BJ (cell line): ENCODE measurements at regions not wholly inside any gene's neighbourhood (a gene's known extent, or its start where the extent isn't known, plus 50 kb on each side); places are given as distances from the start of the nearest gene placed in this dataset.

Experiments used
- CTCF ChIA-PET: fragments of 350-600 bp; formaldehyde crosslinking; extraction: SDS; loops from one replicate; lab custom pipeline; 2021; ENCODE audit warnings: antibody characterized with exemption, inconsistent platforms; lab: Yijun Ruan, JAX
- POLR2A ChIA-PET: fragments of 300-600 bp; sonication (Branson Sonifier 250); formaldehyde crosslinking; extraction: SDS; loops from one replicate; lab custom pipeline; 2021; ENCODE audit warnings: antibody characterized with exemption; lab: Charles Lee
- DNase-seq: peaks from one replicate; pipeline ENCODE4 v3.0.0-alpha.2; 2011; ENCODE audit warnings: low read depth
- H3K27me3 ChIP-seq: 2 replicates; pipeline ENCODE4 v1.6.0; 2011; ENCODE audit warnings: low read length; ENCODE audit not compliant: control insufficient read depth, insufficient read depth
- H3K36me3 ChIP-seq: 2 replicates; pipeline ENCODE4 v1.5.1; 2011; ENCODE audit warnings: low read length; ENCODE audit not compliant: control insufficient read depth, insufficient read depth
- H3K4me3 ChIP-seq: 2 replicates; pipeline ENCODE4 v1.5.1; 2011; ENCODE audit warnings: low read depth, mild to moderate bottlenecking, control low read depth, low read length
- CTCF ChIP-seq: IDR thresholded peaks from 2 replicates; pipeline ENCODE4 v1.5.1; 2011; ENCODE audit warnings: low read depth, mild to moderate bottlenecking, control low read depth, inconsistent platforms, low read length, moderate library complexity; ENCODE audit not compliant: insufficient read depth

DNA sequence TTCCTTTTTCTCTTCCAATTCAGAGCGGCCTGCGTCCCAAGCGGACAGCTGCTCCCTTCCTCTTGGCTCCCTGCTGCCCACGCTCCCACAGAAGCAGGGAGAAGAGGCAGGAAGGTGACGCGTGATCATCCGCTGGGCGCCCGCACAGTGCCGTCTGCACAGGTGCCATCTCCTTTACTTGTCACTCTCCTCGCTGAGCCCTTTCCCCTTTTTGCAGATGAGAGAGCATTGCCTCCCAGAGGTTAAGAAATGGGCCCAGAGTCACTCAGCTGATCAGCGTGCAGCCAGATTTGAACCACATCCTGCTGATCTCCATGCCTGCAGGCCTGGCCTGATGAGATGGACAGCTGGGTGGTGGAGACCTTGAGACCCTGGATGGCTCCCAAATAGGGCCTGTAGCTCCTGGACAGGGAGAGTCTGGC, 299.8 kb downstream of the SEC14L1 start:
- no peak for TF ChIP-seq CTCF
- Histone ChIP-seq H3K27me3 (no peaks in the 10 kb centered on the region), H3K36me3 (peaks cover 3% of the 10 kb centered on the region), H3K4me3 (no peak overlapping the region)
- POLR2A ChIA-PET = interaction anchor here (0.7 kb wide), 1 partner anchor 37 kb away, joined by 3 read pairs; no protein-coding TSS in a partner anchor
- DNase-seq = no peak
- CTCF ChIA-PET = interaction anchor here (0.9 to 3.4 kb wide), 3 partner anchors 11 to 66 kb away, joined by 3 to 17 read pairs (median 6); no protein-coding TSS in a partner anchor

DNA sequence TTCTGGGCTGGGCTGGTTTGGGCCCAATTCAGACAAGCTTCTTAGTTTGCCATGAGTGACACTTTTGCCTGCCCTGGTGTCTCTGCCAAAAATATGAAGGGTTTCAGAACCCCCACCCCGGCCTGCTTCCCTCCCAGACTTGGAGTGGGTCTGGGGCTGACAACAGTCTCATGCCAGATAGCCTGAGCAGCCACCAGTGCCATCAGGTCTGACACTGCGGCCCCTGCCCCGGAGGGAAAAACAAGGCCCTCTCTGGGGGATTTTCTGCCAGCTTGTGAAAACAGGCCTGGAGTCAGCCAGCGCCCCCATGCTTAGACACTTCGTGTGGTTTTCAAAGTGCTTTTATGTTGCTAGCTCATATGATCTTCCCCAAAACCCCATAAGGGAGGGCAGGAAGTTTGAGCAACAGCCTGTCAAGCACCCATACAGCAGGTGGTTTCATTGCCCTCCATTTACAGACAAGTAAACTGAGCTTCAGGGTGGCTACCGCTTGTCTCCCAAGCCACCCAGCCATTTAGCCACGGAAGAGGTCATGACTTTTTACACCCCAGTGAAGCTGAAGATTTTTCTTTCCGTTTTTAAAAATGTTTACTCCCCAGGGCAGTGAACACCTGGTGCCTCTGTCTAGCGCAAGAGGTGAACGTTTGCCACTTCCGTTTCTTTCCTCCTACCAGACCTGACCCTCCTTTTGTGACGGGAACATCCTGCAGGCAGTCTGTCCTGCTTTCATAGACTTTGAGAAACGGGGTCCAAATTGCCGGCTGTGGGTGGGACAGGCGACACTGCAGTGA, 300.6 kb downstream of the SEC14L1 start:
- TF ChIP-seq CTCF = no peak
- no peak for DNase-seq
- ChIA-PET CTCF (interaction anchor here (0.9 to 3.4 kb wide), 5 partner anchors 10 to 110 kb away, joined by 3 to 17 read pairs (median 4); no protein-coding TSS in a partner anchor), POLR2A (no interaction called here)
- Histone ChIP-seq H3K36me3 (peaks cover 2% of the 10 kb centered on the region), H3K27me3 (no peaks in the 10 kb centered on the region), H3K4me3 (no peak overlapping the region)

DNA sequence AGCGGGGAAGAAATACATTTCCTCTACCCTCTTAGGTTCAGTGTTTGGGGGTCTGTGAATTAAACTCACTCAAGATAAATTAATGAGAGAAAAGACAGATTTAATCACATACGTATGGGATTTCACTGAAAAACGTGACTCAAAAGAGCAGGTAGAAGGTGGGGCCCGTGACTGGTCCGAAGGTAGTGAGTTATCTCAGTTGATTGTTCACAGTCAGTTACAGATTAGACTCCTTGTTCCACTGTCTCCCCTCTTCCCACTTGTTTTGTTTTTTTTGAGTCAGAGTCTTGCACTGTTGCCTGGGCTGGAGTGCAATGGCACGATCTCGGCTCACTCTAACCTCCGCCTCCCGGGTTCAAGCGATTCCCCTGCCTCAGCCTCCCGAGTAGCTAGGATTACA, 301.2 kb downstream of the SEC14L1 start:
- H3K27me3 ChIP-seq = no peaks in the 10 kb centered on the region
- no peak for DNase-seq
- POLR2A ChIA-PET = no interaction called here
- CTCF ChIA-PET = interaction anchor here (1.0 to 3.4 kb wide), 3 partner anchors 12 to 111 kb away, joined by 3 to 17 read pairs (median 4); no protein-coding TSS in a partner anchor
- peaks cover 2% of the 10 kb centered on the region for H3K36me3 ChIP-seq
- H3K4me3 ChIP-seq = no peak overlapping the region
- no peak for TF ChIP-seq CTCF

DNA sequence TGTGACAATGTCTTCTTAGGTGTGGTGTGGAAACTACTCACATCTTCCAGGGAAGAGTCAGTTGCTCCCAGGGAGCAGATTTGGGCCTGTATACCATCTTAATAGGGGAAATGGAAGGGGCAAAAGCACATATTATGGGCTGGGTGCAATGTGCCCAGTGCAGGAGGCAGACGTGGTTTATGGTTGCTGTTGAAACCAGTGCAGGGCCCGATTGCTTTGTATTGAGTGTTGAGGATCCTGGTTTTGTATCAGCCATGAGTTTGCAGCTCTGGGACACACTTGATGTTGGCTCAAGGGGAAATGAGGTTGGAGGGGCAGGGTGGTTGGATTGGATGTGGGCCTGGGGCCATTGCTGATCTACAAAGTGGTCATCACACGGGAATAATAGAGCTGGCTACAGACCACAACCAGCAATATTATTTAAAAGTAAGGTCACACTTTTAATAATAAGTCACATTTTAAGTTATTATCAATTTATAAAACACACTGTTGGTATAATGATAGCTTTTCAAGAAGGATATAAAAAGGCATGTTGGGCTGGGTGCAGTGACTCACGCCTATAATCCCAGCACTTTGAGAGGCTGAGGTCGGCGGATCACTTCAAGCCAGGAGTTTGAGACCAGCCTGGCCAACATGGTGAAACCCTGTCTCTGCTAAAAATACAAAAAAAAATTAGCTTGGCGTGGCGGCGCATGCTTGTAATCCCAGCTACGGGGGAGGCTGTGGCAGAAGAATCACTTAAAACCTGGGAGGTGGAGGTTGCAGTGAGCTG, 302.4 kb downstream of the SEC14L1 start:
- TF ChIP-seq CTCF = no peak
- ChIA-PET POLR2A (no interaction called here), CTCF (interaction anchor here (0.6 to 1.3 kb wide), 2 partner anchors 13 to 38 kb away, joined by 3 read pairs; no protein-coding TSS in a partner anchor)
- DNase-seq = no peak
- H3K27me3 ChIP-seq = no peaks in the 10 kb centered on the region
- H3K4me3 ChIP-seq = no peak overlapping the region
- H3K36me3 ChIP-seq = peaks cover 4% of the 10 kb centered on the region
